ENCODE measurements at regions not wholly inside any gene's neighbourhood (a gene's known extent, or its start where the extent isn't known, plus 50 kb on each side); places are given as distances from the start of the nearest gene placed in this dataset.

- TF ChIP-seq EZH2phosphoT487 (IDR thresholded peaks at IDR 0.05; ENCODE audit: insufficient read depth, low read depth) = no peak
- no peak for TF ChIP-seq EZH2 (IDR thresholded peaks at IDR 0.05; ENCODE audit: insufficient read depth, poor library complexity, severe bottlenecking)
These were observed 181.3 kb downstream of the HS3ST3A1 start for GRCh38 chr17:13420418-13420826.

All from GM23248 (cell line).